ENCODE measurements at regions not wholly inside any gene's neighbourhood (a gene's known extent, or its start where the extent isn't known, plus 50 kb on each side); places are given as distances from the start of the nearest gene placed in this dataset.

DNA sequence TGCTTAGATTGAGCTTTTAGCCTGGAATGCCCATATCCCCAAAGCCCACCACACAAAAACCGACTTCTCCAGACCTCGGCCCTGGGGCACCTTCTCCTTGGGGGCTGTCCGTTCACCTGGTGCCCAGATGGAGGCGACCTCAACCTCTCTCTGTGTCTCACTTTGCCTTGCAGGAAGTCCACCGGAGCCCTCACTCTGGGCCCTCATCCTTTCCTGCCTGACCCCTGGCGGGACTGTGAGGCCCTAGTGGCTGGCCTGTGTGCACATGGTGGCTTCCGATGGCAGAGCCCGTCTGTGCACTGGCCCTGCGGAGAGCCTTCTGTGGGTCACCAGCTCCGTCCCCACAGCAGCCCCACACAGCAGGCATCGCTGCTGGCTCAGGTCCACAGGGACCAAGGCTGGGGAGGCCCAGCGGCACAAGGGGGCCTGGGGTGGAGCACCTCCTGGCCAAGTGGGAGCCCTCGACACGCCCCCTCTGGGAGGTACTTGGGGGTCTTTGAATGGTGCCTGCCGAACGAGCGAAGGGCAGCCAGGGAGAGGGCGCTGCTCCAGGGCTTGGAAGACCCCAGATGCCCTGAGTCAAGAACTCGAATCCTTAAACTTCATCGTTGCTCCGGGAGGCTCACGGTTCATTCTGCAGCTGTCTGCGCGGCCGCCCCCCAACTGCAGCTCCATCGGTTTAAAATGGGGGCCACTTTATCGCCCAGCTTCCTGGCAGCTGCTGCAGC, 97.2 kb upstream of the ADRA2C start:
- no peak for ATAC-seq
- peaks cover 2 to 26% (median 14%) of the 10 kb centered on the region in 5 donors for H3K27me3 Mint-ChIP-seq

DNA sequence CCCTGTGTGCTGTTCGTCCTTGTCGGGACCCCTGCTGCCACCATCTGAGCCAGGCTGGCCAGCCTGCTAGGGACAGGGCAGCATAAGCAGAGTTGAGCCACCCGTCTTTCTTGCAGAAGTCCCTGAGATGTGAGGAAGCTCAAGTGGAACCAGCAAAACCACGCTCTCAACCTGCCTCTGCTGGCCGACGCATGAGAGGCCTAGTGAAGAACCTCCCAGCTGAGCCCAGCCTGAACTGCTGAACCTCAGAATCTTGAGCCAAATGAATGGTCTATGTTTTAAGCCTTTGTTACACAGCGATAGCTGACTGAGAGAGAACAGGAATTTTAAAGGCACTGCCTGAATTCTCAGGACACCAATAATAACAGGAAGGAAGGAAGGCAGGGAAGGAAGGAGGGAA, 98.9 kb upstream of the ADRA2C start:
- ATAC-seq (no peak), DNase-seq (no peak)
- Mint-ChIP-seq H3K9me3 (peaks cover 0 to 15% (median 3%) of the 10 kb centered on the region in 9 donors), H3K4me1 (no peaks in the 10 kb centered on the region), H3K36me3 (no peaks in the 10 kb centered on the region), H3K4me3 (no peak overlapping the region), H3K27ac (no peak overlapping the region), H3K27me3 (peaks cover 2 to 26% (median 10%) of the 10 kb centered on the region in 5 donors)
- POLR2A ChIA-PET, result no interaction called here

More for the DNA sequence above, 97.2 kb upstream of the ADRA2C start:
- Mint-ChIP-seq H3K4me1 (no peaks in the 10 kb centered on the region), H3K9me3 (peaks cover 0 to 25% (median 3%) of the 10 kb centered on the region in 9 donors), H3K4me3 (no peak overlapping the region), H3K36me3 (no peaks in the 10 kb centered on the region), H3K27ac (no peak overlapping the region)
- POLR2A ChIA-PET, result no interaction called here
- no peak for DNase-seq

DNA sequence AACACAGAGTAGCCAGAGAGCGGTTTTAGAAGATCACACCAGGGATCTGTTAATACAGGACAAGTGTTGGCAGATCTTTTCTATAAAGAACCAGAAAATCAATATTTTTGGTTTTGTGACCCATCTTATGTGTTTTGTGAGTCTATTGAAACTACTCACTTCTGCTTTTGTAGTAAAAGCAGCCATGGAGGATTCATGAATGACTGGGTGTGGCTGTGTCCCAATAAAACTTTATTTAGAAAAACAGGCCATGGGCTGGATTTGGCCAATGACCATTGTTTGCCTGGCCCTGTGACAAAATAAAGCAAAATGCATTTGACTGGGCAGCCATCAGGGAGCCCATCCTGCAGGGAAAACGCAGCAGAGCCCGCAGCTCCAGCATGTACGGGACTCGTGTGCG, 99.9 kb upstream of the ADRA2C start:
- Mint-ChIP-seq H3K27me3 (peaks cover 1 to 26% (median 13%) of the 10 kb centered on the region in 5 donors), H3K4me1 (no peaks in the 10 kb centered on the region), H3K36me3 (no peaks in the 10 kb centered on the region), H3K9me3 (peaks cover 0 to 15% (median 3%) of the 10 kb centered on the region in 9 donors), H3K4me3 (no peak overlapping the region), H3K27ac (no peak overlapping the region)
- ATAC-seq, result no peak
- POLR2A ChIA-PET, result no interaction called here
- DNase-seq, result no peak

DNA sequence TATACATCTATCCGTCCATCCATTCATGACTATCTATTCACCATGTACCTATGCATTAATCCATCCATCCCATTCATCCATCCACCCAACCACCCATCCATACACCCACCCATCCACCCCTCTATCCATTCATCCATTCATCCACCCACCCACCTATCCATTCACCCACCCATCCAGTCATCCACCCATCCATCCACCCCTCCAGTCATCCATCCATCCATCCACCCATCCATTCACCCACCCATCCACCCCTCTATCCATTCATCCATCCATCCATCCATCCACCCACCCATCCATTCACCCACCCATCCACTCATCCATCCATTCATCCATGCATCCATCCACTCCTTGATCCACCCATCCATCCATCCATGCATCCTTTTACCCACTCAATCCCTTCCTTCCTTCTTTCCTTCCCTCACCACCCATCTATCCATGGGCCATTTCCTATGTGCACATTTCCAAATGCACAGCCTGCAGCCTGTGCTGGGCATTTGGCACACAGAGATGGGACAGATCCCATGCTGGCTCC, 100.8 kb upstream of the ADRA2C start:
- Mint-ChIP-seq H3K36me3 (no peaks in the 10 kb centered on the region), H3K9me3 (peaks cover 0 to 15% (median 3%) of the 10 kb centered on the region in 9 donors), H3K27me3 (peaks cover 0 to 27% (median 15%) of the 10 kb centered on the region in 5 donors), H3K27ac (no peak overlapping the region), H3K4me3 (no peak overlapping the region), H3K4me1 (no peaks in the 10 kb centered on the region)
- DNase-seq (no peak), ATAC-seq (no peak)
- POLR2A ChIA-PET, result no interaction called here

DNA sequence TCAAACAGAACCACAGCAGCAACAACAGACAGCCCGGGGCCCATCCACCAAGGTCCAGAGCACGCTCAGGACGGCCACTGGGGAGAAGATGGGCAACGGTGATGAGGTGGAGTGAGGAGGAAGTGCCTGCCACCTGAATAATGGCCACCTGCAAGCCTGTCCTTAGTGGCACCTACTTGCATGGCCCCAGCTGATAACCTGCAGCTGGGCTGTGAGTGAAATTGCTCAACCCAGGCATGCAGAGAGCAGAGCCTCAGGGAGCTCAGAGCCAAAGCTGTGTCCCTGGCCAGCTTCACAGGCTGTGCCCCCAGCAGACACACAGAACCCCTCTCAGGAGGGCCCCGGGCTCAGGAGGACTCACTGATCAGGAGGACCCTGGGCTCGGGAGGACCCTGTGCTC, 102.4 kb upstream of the ADRA2C start:
- Mint-ChIP-seq H3K9me3 (peaks cover 0 to 15% (median 3%) of the 10 kb centered on the region in 9 donors), H3K4me1 (no peaks in the 10 kb centered on the region), H3K4me3 (no peak overlapping the region), H3K27me3 (peaks cover 2 to 36% (median 24%) of the 10 kb centered on the region in 5 donors), H3K36me3 (no peaks in the 10 kb centered on the region), H3K27ac (no peak overlapping the region)
- DNase-seq (no peak), ATAC-seq (no peak)
- POLR2A ChIA-PET, result no interaction called here

DNA sequence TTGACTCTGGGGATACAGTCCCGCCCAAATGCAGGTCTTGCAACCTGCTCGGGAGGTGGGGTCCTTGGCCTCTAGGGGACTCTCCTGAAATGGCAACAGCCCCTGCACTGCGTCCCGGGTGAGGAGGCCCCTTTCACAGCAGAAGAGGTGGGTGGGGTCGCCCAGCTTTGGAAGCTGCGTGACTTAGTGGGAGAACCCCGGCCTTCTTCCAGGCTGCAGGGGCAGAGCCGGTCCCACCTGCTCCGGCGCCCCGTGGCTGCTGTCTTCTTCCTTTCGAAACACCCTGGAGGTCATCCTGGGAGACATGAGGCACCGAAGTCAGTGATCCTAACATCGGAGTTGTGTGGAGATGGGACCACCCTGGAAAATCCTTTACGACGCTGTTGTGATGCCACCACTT, 103.7 kb upstream of the ADRA2C start:
- ATAC-seq (no peak), DNase-seq (no peak)

DNA sequence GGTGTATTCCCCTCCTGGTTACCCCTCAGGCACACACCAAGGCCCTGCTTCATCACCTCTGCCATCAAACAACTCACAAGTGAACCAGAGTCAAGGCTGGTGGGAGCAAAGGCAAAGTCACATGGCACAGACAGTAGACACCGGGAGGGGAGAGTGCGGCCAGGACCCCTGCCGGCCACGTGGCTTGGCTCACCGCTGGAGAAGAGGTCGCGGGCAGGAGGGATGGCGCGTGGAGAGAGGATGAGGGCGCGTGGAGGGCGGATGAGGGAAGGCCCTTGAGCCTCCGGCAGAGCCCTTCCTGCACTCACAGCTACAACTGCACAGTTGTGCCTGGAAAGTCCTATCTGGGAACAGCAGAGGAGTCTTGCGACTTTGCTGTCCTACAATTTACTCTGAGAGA, 104.2 kb upstream of the ADRA2C start:
- Mint-ChIP-seq H3K9me3 (peaks cover 0 to 5% (median 0%) of the 10 kb centered on the region in 9 donors), H3K4me3 (no peak overlapping the region), H3K4me1 (no peaks in the 10 kb centered on the region), H3K36me3 (no peaks in the 10 kb centered on the region), H3K27me3 (peaks cover 6 to 44% (median 28%) of the 10 kb centered on the region in 5 donors), H3K27ac (no peak overlapping the region)
- no peak for ATAC-seq
- DNase-seq, result no peak
- POLR2A ChIA-PET, result no interaction called here

More for the DNA sequence above, 103.7 kb upstream of the ADRA2C start:
- Mint-ChIP-seq H3K9me3 (peaks cover 0 to 9% (median 2%) of the 10 kb centered on the region in 9 donors), H3K27me3 (peaks cover 4 to 44% (median 32%) of the 10 kb centered on the region in 5 donors), H3K36me3 (no peaks in the 10 kb centered on the region), H3K27ac (no peak overlapping the region), H3K4me3 (no peak overlapping the region), H3K4me1 (no peaks in the 10 kb centered on the region)
- POLR2A ChIA-PET, result no interaction called here

DNA sequence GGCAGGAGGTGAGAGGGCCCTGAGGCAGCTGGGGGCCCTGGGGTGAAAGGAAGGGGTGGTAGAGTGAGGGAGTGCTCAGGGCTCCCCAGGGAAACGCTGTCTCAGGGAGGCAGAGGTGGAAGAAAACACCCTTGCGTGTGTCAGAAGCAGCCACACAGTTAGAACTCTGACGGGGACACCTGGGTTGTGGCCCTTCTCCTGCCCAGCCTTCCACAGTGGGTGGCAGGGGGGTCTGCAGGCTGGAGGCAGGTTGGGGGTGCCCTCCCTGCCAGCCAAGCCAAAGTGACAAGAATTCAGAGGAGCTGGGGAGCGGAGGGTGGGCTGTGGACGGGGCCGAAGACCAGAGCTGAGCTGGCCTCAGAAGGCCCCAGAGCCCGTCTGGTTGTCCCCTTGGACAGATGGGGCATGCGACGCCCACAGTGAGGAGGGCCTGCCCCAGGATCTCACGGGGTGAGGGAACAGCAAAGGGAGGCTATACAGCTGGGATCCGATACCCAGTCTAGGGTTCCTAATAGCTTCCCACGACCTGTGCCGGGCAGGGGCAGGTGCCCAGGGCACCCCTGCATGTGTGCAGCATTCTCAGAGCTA, 105.2 kb upstream of the ADRA2C start:
- no peak for ATAC-seq
- no peak overlapping the region for H3K4me3 Mint-ChIP-seq
- POLR2A ChIA-PET, result no interaction called here
- H3K9me3 Mint-ChIP-seq, result peaks cover 0 to 3% (median 0%) of the 10 kb centered on the region in 9 donors
- no peaks in the 10 kb centered on the region for H3K4me1 Mint-ChIP-seq
- H3K36me3 Mint-ChIP-seq, result no peaks in the 10 kb centered on the region
- DNase-seq, result no peak
- H3K27ac Mint-ChIP-seq, result no peak overlapping the region
- H3K27me3 Mint-ChIP-seq, result peaks cover 10 to 42% (median 34%) of the 10 kb centered on the region in 5 donors

DNA sequence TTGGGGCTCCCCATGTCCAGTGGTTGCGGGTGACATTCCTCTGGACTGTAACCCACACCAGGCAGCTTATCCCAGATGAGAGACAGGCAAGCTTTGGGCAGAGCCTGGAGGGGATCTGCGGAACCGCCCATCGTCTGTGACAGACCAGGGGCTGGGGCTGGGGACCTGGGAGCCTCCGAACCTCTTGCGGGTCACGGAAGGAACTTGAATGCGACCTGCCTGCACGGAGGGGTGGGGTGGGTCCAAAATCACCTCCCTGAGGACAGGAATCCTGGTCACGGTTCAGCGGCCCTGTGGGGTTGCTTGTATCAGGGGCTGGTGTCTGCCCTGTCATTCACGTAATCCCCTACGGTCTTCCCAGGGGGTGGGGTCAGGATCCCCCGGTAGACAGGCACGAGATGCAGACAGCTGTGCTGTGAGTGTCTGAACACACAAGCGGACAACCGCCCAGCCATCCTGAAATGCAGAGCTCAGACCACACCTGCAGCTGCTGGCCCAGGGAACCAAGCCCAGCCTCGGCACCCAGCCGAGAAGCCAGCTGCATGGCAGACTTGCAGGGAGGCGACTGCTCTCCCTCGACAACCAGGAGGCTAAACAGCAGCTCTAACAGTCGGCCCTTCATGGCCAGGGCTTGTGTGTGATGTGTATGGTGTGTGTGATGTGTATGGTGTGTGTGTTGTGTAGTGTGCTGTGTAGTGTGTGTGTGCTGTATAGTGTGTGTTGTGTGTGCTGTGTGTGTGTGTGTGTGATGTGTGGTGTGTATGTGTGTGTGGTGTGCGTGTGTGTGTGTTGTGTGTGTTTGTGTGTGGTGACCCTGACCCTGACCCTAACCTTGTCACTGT, 105.9 kb upstream of the ADRA2C start:
- no peak overlapping the region for H3K4me3 Mint-ChIP-seq
- no peak for DNase-seq
- no peaks in the 10 kb centered on the region for H3K4me1 Mint-ChIP-seq
- H3K9me3 Mint-ChIP-seq, result no peaks in the 10 kb centered on the region
- ATAC-seq, result no peak
- no peaks in the 10 kb centered on the region for H3K36me3 Mint-ChIP-seq
- peaks cover 9 to 37% (median 31%) of the 10 kb centered on the region in 5 donors for H3K27me3 Mint-ChIP-seq
- POLR2A ChIA-PET, result no interaction called here
- H3K27ac Mint-ChIP-seq, result no peak overlapping the region

DNA sequence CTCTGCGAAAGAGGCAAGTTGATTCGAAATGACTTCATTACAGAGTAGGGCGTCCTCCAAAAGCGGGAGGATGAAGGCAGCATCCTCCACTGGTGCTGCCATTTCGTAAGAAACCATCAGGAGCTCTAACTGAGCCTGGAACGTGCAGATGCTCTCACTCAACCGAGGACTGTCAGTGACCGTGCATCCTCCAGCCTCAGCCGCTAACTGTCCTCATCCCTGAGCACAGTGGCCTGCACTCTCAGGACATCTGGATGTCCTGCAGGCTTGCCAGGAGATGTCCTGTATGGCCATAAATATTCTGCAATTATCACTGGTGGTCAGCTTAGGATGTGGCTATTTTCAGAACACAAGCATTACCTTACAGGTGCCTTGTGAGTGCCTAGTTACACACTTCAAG, 107.1 kb upstream of the ADRA2C start:
- Mint-ChIP-seq H3K9me3 (no peaks in the 10 kb centered on the region), H3K4me1 (no peaks in the 10 kb centered on the region), H3K4me3 (no peak overlapping the region), H3K27ac (no peak overlapping the region), H3K36me3 (no peaks in the 10 kb centered on the region), H3K27me3 (peaks cover 8 to 36% (median 25%) of the 10 kb centered on the region in 5 donors)
- no peak for DNase-seq
- no peak for ATAC-seq
- POLR2A ChIA-PET, result no interaction called here

DNA sequence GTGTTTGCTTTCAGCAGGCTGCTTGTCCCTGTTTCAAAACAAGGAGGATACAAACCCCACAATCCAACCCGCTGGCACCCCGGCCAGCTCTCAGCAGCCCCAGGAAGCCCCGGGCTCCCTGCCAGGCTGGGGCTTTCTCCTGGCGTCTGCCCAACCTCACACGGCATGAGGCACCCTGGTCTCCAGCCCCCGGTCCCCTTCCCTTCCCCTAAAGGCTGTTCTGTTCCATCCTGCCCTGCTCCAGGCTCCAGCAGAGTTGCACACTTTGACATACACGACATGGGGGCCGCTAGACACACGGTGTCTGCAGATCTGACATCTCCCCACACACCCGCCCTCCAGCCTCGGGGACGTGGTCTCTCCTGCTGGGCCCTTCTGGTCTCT, 107.7 kb upstream of the ADRA2C start:
- ATAC-seq (no peak), DNase-seq (no peak)
- no peaks in the 10 kb centered on the region for H3K36me3 Mint-ChIP-seq
- peak overlapping the region in 1 of 10 donors; percentile 49 for H3K27ac Mint-ChIP-seq
- H3K4me3 Mint-ChIP-seq, result no peak overlapping the region
- POLR2A ChIA-PET, result no interaction called here
- no peaks in the 10 kb centered on the region for H3K9me3 Mint-ChIP-seq
- H3K4me1 Mint-ChIP-seq, result peaks cover 0 to 1% (median 0%) of the 10 kb centered on the region in 4 donors
- H3K27me3 Mint-ChIP-seq, result peaks cover 8 to 42% (median 29%) of the 10 kb centered on the region in 5 donors

DNA sequence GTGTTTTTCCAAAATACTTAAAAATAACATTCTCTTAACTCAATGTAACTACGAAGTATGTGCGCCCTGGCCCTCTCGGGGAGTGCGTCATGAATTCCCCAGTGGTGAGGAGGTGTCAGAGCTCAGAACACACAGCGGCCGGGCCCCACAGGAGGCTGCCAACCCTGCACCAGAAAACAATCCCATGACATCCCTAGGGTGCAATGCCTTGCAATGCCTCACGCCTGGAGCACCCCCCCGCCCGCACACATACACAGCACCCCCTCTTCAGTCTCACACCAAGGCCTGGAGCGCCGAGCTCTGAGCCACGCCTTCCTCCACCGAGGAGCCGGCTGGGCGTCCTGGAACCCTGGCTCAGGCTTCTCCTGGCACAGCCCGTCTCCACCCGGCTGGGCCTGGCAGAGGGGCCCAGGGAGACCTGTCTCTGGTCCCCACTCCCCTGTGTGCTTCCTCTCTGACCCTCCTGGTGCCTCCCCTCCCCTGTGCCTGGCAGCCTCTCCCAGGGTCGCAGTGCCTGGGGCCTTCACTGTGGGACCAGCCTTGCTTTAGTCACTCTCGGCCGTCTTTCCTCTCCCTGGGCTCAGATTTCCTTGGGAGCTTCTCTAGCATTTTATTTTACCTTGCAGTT, 108.2 kb upstream of the ADRA2C start:
- H3K9me3 Mint-ChIP-seq, result no peaks in the 10 kb centered on the region
- H3K36me3 Mint-ChIP-seq, result no peaks in the 10 kb centered on the region
- POLR2A ChIA-PET, result no interaction called here

More for the DNA sequence above, 108.2 kb upstream of the ADRA2C start:
- Mint-ChIP-seq H3K4me3 (no peak overlapping the region), H3K27ac (no peak overlapping the region), H3K4me1 (peaks cover 0 to 1% (median 0%) of the 10 kb centered on the region in 4 donors), H3K27me3 (peaks cover 8 to 47% (median 30%) of the 10 kb centered on the region in 5 donors)
- ATAC-seq (no peak), DNase-seq (no peak)
